ENCODE measurements at regions not wholly inside any gene's neighbourhood (a gene's known extent, or its start where the extent isn't known, plus 50 kb on each side); places are given as distances from the start of the nearest gene placed in this dataset.

DNA sequence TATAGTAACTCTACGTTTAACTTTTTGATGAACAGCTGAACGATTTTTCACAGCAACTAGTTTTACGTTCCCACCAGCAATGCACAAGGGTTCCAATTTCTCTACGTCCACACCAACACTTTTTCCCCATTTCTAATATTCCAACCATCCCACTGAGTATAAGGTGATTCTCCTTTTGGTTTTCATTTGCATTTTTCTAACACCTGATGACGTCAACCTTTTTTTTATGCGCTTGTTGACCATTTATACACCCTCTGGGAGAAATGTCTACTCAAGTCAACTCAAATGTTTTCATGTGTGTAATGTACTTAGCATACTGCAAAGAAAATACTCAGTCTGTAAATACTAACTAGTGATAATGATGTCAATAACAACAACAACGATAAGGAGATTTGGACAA lies 177.2 kb upstream of the TENM3 start:
- DNase-seq (ENCODE audit: low read depth): no peak

GRCh38 chr4:182067828-182068227 lies 175.4 kb upstream of the TENM3 start:
- no peak for DNase-seq (ENCODE audit: low read depth)

- no peak for DNase-seq (ENCODE audit: low read depth)
Observed at GRCh38 chr4:182068920-182069319, 174.3 kb upstream of the TENM3 start.

DNA sequence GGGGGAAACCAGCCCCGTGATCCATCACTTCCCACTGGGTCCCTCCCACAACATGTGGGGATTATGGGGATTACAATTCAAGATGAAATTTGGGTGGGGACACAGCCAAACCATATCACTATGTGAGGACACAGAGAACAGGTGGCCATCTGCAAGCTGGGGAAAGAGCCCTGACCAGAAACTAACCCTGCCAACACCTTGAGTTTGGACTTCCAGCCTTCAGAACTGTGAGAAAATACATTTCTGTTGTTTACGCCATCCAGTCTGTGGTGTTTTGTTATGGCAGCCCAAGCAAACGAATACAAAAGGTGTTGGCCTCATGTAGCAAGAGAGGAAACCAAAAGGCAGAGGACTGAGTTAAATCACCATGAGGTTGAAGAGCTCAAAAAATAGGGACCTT lies 169.9 kb upstream of the TENM3 start:
- DNase-seq (ENCODE audit: low read depth): no peak

DNA sequence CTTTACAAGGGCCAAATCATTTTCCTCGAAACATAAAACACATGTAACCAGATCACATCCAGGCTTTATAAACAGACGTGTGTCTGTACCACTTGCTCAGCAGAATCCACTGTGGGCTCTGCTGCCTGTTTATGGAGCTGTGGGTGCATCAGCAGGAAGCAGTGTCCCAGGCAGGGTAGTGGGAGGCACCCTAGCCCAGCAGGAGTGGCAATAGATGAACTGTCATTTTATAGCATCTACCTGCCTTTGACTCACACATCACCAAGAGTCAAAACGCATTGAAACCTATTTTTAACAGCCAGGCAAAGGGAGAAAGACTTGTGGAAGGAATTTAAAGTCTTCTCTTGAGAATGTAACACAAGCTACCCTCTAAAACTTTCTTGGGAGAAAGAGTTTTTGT lies 169.1 kb upstream of the TENM3 start:
- DNase-seq (ENCODE audit: low read depth): no peak

- DNase-seq (ENCODE audit: low read depth): peak; percentile 27
Observed at GRCh38 chr4:182074810-182075209, 168.4 kb upstream of the TENM3 start.

DNA sequence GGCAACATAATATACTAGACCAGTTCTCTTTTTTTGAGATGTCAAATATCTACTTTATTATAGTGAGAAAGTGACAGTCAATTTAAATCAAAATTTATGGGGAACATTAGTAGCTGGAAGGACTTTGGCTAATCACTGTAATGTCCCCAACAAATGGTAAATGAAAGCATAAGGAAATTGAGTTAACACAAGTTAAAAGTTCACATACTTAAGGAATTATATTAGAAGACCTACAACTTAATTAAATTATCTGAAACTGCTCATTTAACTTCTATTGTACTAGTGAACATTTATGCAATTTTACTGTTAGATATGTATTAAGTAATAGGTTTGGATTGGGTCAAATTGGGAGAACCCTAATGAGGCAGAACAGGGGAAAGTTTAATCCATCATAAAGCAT lies 160.3 kb upstream of the TENM3 start:
- DNase-seq (ENCODE audit: low read depth): no peak

GRCh38 chr4:182083671-182084410 lies 159.4 kb upstream of the TENM3 start:
- no peak for DNase-seq (ENCODE audit: low read depth)

- peak; percentile 53 for DNase-seq (ENCODE audit: low read depth)
Observed at GRCh38 chr4:182085051-182085480, 158.1 kb upstream of the TENM3 start.

GRCh38 chr4:182089326-182089725 lies 153.9 kb upstream of the TENM3 start:
- no peak for DNase-seq (ENCODE audit: low read depth)

DNA sequence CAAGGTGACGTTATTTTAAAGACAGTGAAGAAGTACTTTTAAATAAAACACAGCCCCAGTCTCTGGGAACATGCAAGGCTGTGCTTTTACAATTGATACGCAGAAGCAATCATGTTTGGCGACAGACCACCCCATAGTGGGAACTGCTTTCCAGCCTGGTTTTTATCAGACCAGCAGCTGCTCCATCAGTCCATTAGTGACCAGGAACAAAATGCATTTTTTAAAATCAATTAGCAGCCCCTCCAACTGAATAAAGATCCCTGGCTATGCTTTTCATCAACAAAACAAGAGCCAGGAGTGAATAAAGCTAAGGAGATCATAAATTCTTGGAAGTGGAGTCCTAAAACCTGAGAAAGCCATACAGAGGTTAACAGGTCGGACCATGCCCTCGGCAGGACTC lies 153.0 kb upstream of the TENM3 start:
- DNase-seq (ENCODE audit: low read depth): no peak

DNA sequence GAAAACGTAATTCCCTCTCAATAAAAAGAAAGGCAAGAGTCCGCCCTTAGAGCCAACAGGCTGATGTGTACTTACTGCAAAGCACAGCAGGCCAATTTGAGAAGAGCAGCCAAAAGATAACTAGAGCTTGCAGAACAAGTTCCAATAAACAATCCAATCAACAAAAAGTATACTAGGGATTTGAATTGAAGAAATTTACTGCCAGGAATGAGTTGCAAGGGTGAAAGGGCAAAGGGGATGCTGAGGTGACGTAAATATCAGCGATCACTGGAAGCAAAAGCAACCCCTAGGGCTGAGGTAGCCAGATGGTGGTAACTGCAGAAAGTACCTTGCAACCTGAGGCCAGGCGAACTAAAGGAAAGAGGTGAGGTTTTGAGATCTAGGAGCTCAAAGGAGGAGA lies 152.1 kb upstream of the TENM3 start:
- no peak for DNase-seq (ENCODE audit: low read depth)

DNA sequence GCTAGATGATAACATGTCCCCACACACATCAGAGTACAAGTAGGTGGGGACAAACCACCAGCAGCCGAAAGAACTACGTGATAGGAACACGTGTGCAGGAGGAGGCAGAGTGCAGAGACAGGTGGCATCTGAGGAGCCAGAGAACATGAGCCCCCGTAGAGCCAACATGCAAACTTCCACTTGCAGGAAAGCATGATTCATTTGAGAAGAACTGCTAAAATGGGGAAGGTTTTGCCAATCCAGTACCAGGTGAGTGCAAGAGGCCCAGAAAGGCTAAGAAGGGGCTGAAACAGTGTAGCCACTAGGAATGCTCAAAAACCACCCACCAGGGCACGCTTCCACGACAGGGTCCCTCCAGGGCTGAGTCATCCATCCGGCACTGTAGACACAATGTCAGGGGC lies 149.8 kb upstream of the TENM3 start:
- peak; percentile 60 for DNase-seq (ENCODE audit: low read depth)

GRCh38 chr4:182093935-182094334 lies 149.3 kb upstream of the TENM3 start:
- no peak for DNase-seq (ENCODE audit: low read depth)

- no peak for DNase-seq (ENCODE audit: low read depth)
Observed at GRCh38 chr4:182101618-182102017, 141.6 kb upstream of the TENM3 start.

DNA sequence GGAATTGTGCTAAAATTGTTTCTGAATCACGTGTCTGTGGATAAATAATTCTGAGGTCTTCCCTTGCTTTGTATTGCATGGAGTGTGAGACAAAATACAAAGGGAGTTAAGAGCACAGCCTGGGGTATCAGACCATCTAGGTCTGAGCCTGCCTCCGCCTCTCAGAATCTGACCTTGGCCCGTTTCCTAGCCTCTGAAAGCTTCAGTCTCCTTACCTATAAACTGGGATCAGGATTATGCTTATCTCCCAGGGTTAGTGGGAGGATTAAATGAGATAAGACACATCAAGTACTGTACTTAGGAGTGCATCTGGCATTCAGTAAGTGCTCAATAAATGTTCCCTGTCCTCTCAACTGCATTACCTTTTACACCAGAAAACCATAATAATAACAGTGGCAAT lies 140.6 kb upstream of the TENM3 start:
- DNase-seq (ENCODE audit: low read depth): no peak

DNA sequence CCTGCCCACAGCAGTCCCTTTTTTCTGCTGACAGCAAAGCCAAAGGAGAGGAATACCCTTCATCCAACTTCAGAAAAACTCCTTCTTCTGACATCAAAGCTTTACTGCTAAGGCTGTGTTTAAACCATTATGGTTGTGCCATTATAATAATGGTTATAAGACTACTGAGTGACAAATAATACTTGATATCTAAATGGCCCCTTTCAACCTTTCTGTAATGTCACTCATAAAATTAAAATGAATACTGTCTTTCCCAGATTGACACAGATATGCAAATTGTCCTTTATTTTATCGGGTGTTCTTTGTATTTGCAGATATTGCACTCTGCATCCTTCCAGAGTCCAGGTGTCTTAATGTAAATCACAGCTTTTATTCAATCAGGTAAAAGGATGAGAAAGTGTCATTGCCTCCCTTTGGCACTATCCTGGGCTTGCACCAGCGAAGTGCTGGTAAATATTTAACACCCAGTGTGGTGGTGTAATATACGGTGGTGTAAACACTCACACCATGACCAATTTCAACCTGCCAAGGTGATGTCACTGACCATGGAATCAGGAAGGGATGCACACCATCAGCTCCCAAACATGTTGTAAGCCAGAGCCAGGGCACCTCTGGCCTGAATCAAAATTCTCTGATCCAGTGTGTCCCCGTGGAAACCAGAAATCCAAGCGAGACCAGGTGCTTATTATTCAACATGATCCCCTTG lies 139.4 kb upstream of the TENM3 start:
- no peak for DNase-seq (ENCODE audit: low read depth)

DNA sequence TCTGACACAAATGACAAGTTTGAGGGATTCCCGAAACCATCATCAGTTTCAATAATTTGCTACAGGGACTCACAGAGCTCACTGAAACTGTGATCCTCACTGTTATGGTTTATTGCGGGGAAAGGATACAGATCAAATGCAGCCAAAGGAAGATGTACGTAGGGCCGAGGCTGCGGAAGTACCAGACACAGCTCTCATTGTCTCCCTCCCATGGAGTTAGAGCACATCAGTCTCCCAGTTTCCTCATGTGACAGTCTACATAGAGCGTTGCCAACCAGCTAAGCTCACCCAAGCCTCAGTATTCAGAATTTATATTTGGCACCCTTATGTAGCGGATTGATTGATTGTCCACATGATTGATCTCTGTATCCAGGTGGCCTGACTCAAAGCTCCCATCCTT lies 137.8 kb upstream of the TENM3 start:
- DNase-seq (ENCODE audit: low read depth): no peak

- DNase-seq (ENCODE audit: low read depth): no peak
Observed at GRCh38 chr4:182107931-182108330, 135.3 kb upstream of the TENM3 start.

DNA sequence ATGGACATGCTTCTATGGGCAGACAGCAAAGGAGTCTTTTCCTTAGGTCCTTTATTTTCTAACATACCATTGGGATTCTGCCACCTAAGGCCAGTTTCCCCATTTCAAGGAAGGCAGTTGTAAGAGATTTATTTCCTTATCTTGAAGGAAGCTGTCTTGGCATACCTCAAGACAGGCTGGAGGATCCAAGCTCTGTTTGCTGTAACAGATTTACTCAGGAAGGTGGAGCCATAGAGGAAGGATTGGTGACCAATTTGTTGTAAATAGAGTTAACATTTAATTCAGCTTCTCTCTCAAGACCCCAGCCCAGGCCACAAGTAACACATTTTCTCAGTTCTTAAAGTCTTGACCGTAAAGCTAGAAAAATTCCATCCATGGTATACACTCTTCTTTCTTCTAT lies 131.6 kb upstream of the TENM3 start:
- DNase-seq (ENCODE audit: low read depth): no peak

DNA sequence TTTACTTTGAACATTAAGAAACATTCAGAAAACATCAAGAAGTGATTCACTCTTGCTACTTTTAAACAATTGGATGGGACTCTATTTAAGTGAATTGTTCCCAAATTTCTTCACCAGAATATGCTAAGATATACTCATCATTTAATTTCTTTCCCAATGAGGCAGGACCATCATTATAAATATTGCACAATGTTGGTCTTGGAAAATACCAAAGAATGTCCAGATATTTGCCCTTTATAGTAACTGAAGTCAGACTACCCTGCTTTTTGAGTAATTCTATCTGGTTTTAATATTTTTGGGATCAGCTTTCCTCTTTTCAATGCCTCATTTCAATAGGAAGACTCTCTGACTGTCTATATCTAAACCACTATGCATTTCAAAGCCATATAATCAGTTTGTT lies 129.4 kb upstream of the TENM3 start:
- DNase-seq (ENCODE audit: low read depth): no peak

DNA sequence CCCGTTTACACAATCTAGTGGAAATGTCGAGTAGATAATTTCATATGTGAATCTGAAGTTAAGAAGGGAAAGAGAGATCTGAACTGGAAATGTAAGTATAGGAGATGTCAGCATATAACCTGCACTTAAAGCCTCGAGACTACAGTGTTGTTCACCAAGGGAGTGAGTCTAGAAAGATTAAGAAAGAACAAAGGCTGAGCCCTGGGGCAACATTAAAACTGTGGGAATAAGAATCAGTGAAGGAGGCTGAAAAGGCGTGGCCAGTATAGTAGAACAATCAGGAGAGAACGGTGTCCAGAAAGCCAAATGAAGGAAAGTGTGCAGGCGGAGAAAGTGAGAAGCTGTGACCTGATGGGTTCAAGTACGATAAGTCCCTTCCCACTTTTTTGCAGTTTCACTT lies 118.8 kb upstream of the TENM3 start:
- DNase-seq (ENCODE audit: low read depth): no peak

DNA sequence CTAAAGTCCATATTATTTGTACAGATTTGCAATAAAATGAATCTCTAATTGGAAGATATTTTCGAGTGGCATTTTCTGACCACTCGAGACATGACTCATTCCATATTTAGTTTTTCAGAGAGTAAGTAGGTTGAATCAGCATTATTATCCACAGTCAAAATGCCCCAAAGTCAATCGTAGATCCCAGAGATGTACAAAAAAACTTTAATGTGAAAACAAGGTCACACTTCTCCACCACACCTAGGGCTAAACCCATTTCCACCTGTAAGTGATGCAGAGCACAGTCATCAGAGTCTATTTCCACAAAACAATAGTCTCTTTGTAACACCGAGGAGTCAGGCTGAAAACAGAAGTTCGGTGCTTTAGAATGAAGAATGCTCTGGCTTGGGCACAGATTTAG lies 117.1 kb upstream of the TENM3 start:
- peak; percentile 25 for DNase-seq (ENCODE audit: low read depth)

- DNase-seq (ENCODE audit: low read depth): peak; percentile 48
Observed at GRCh38 chr4:182126603-182127002, 116.6 kb upstream of the TENM3 start.

All from RPMI7951 (cell line).